Effector memory CD4-positive, alpha-beta T cell (primary cell): ENCODE measurements at regions not wholly inside any gene's neighbourhood (a gene's known extent, or its start where the extent isn't known, plus 50 kb on each side); places are given as distances from the start of the nearest gene placed in this dataset.

Experiments
- DNase-seq, 3 donors: peaks; one replicate each; pipeline ENCODE4 v3.0.0-alpha.2; 2020
- H3K27ac ChIP-seq: 2 replicates; pipeline ENCODE4 v1.7.0; 2013; ENCODE audit warnings: mild to moderate bottlenecking, low read length, moderate library complexity; ENCODE audit not compliant: insufficient read depth, poor library complexity, severe bottlenecking
- H3K27me3 ChIP-seq: replicated peaks from 2 replicates; pipeline ENCODE4 v1.7.0; 2013; ENCODE audit warnings: mild to moderate bottlenecking, low read length; ENCODE audit not compliant: insufficient read depth, control insufficient read depth, poor library complexity, severe bottlenecking
- H3K36me3 ChIP-seq: 2 replicates; pipeline ENCODE4 v1.7.0; 2013; ENCODE audit warnings: mild to moderate bottlenecking, low read length, moderate library complexity; ENCODE audit not compliant: control insufficient read depth, insufficient read depth
- H3K4me1 ChIP-seq: 2 replicates; pipeline ENCODE4 v1.7.0; 2013; ENCODE audit warnings: low read length, mild to moderate bottlenecking; ENCODE audit not compliant: control insufficient read depth, insufficient read depth, poor library complexity, severe bottlenecking
- H3K4me3 ChIP-seq: 2 replicates; pipeline ENCODE4 v1.7.0; 2013; ENCODE audit warnings: low read length, low read depth, mild to moderate bottlenecking; ENCODE audit not compliant: insufficient read depth, poor library complexity, severe bottlenecking
- H3K9me3 ChIP-seq: 2 replicates; pipeline ENCODE4 v1.7.0; 2013; ENCODE audit warnings: mild to moderate bottlenecking, low read length, moderate library complexity; ENCODE audit not compliant: control insufficient read depth

- Histone ChIP-seq H3K36me3 (no peaks in the 10 kb centered on the region), H3K27me3 (peaks cover 2% of the 10 kb centered on the region), H3K4me3 (no peak overlapping the region), H3K9me3 (no peaks in the 10 kb centered on the region), H3K4me1 (no peaks in the 10 kb centered on the region), H3K27ac (no peak overlapping the region)
- no peak for DNase-seq
Measured at GRCh38 chr2:176963568-176964287, 248.9 kb upstream of the HNRNPA3 start.

GRCh38 chr2:176967911-176968450 lies 244.6 kb upstream of the HNRNPA3 start:
- H3K27ac ChIP-seq, result no peak overlapping the region
- no peak overlapping the region for H3K4me3 ChIP-seq
- H3K36me3 ChIP-seq, result no peaks in the 10 kb centered on the region
- H3K27me3 ChIP-seq, result peaks cover 2% of the 10 kb centered on the region
- no peaks in the 10 kb centered on the region for H3K9me3 ChIP-seq
- DNase-seq, result no peak
- no peaks in the 10 kb centered on the region for H3K4me1 ChIP-seq

- no peak for DNase-seq
- Histone ChIP-seq H3K27me3 (no peaks in the 10 kb centered on the region), H3K4me3 (no peak overlapping the region), H3K27ac (no peak overlapping the region), H3K4me1 (no peaks in the 10 kb centered on the region), H3K9me3 (no peaks in the 10 kb centered on the region), H3K36me3 (no peaks in the 10 kb centered on the region)
Measured at GRCh38 chr2:176969642-176970359, 242.8 kb upstream of the HNRNPA3 start.

GRCh38 chr2:176976736-176977685 lies 235.6 kb upstream of the HNRNPA3 start:
- Histone ChIP-seq H3K4me1 (no peaks in the 10 kb centered on the region), H3K27ac (no peak overlapping the region)
- DNase-seq, result no peak

GRCh38 chr2:176978921-176979320 lies 233.7 kb upstream of the HNRNPA3 start:
- no peak for DNase-seq

More at GRCh38 chr2:176976736-176977685, 235.6 kb upstream of the HNRNPA3 start:
- Histone ChIP-seq H3K9me3 (no peaks in the 10 kb centered on the region), H3K36me3 (no peaks in the 10 kb centered on the region), H3K4me3 (no peak overlapping the region), H3K27me3 (no peaks in the 10 kb centered on the region)

GRCh38 chr2:176979981-176980710 lies 232.4 kb upstream of the HNRNPA3 start:
- Histone ChIP-seq H3K9me3 (no peaks in the 10 kb centered on the region), H3K4me1 (no peaks in the 10 kb centered on the region), H3K36me3 (no peaks in the 10 kb centered on the region), H3K27ac (no peak overlapping the region), H3K4me3 (no peak overlapping the region), H3K27me3 (no peaks in the 10 kb centered on the region)
- no peak for DNase-seq

More at GRCh38 chr2:176978921-176979320, 233.7 kb upstream of the HNRNPA3 start:
- no peak overlapping the region for H3K27ac ChIP-seq
- H3K36me3 ChIP-seq, result no peaks in the 10 kb centered on the region
- no peak overlapping the region for H3K4me3 ChIP-seq
- H3K27me3 ChIP-seq, result no peaks in the 10 kb centered on the region
- no peaks in the 10 kb centered on the region for H3K4me1 ChIP-seq
- no peaks in the 10 kb centered on the region for H3K9me3 ChIP-seq

- H3K27ac ChIP-seq, result no peak overlapping the region
- H3K9me3 ChIP-seq, result no peaks in the 10 kb centered on the region
- no peaks in the 10 kb centered on the region for H3K4me1 ChIP-seq
- H3K4me3 ChIP-seq, result no peak overlapping the region
- H3K27me3 ChIP-seq, result no peaks in the 10 kb centered on the region
- no peak for DNase-seq
- no peaks in the 10 kb centered on the region for H3K36me3 ChIP-seq
Measured at GRCh38 chr2:176984987-176985386, 227.6 kb upstream of the HNRNPA3 start.

GRCh38 chr2:176985871-176986270 lies 226.7 kb upstream of the HNRNPA3 start:
- no peak overlapping the region for H3K27ac ChIP-seq
- H3K36me3 ChIP-seq, result no peaks in the 10 kb centered on the region
- H3K4me1 ChIP-seq, result no peaks in the 10 kb centered on the region
- DNase-seq, result no peak
- no peaks in the 10 kb centered on the region for H3K9me3 ChIP-seq
- no peak overlapping the region for H3K4me3 ChIP-seq
- no peaks in the 10 kb centered on the region for H3K27me3 ChIP-seq

GRCh38 chr2:176986487-176986886 lies 226.1 kb upstream of the HNRNPA3 start:
- no peak overlapping the region for H3K27ac ChIP-seq
- DNase-seq, result no peak
- H3K4me3 ChIP-seq, result no peak overlapping the region
- no peaks in the 10 kb centered on the region for H3K36me3 ChIP-seq
- no peaks in the 10 kb centered on the region for H3K9me3 ChIP-seq
- H3K27me3 ChIP-seq, result no peaks in the 10 kb centered on the region
- no peaks in the 10 kb centered on the region for H3K4me1 ChIP-seq
